ENCODE measurements at regions not wholly inside any gene's neighbourhood (a gene's known extent, or its start where the extent isn't known, plus 50 kb on each side); places are given as distances from the start of the nearest gene placed in this dataset.

DNA sequence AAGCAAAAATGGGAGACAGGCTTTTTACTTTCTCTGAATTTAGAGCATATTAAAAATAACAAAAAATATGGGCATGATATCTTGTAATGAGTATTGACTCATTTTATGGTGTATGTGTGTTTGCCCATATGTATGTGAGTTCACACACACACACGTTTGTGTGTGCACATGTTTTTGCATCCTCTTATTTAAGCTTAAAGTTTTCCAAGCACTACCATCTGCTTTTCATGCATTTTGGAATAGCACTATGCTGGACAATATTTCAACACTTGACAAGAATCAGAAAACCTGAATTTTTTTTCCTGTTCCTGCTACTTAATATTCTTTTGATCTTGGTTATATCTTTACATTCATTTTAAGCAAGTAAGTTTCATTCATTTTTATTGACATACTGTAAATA lies 872.7 kb downstream of the OTOL1 start:
- TF ChIP-seq ZNF354B (CRISPR knock-in tag; IDR thresholded peaks at IDR 0.05) (no peak), ZBTB40 (IDR thresholded peaks at IDR 0.05) (no peak), ZBTB40 (CRISPR knock-in tag; IDR thresholded peaks at IDR 0.05) (no peak), SIN3B (IDR thresholded peaks at IDR 0.05; ENCODE audit: low read depth) (no peak)
